ENCODE measurements at regions not wholly inside any gene's neighbourhood (a gene's known extent, or its start where the extent isn't known, plus 50 kb on each side); places are given as distances from the start of the nearest gene placed in this dataset.

- DNase-seq (ENCODE audit: low read depth): no peak
These were observed 397.2 kb downstream of the OMA1 start for GRCh38 chr1:58149271-58149812.

GRCh38 chr1:58144698-58145270 lies 401.7 kb downstream of the OMA1 start:
- no peak for DNase-seq (ENCODE audit: low read depth)

- no peak for DNase-seq (ENCODE audit: low read depth)
These were observed 402.4 kb downstream of the OMA1 start for GRCh38 chr1:58143972-58144697.

- no peak for DNase-seq (ENCODE audit: low read depth)
These were observed 410.1 kb downstream of the OMA1 start for GRCh38 chr1:58136387-58136786.

- DNase-seq (ENCODE audit: low read depth): no peak
These were observed 410.7 kb downstream of the OMA1 start for GRCh38 chr1:58135821-58136321.

GRCh38 chr1:58133562-58133961 lies 413.0 kb downstream of the OMA1 start:
- DNase-seq (ENCODE audit: low read depth): no peak

GRCh38 chr1:58123051-58123450 lies 423.5 kb downstream of the OMA1 start:
- no peak for DNase-seq (ENCODE audit: low read depth)

- DNase-seq (ENCODE audit: low read depth): no peak
These were observed 426.6 kb downstream of the OMA1 start for GRCh38 chr1:58119971-58120370.

- no peak for DNase-seq (ENCODE audit: low read depth)
These were observed 430.2 kb downstream of the OMA1 start for GRCh38 chr1:58116284-58116683.

- no peak for DNase-seq (ENCODE audit: low read depth)
These were observed 436.8 kb downstream of the OMA1 start for GRCh38 chr1:58109646-58110200.

GRCh38 chr1:58108783-58109182 lies 437.7 kb downstream of the OMA1 start:
- no peak for DNase-seq (ENCODE audit: low read depth)

GRCh38 chr1:58107943-58108342 lies 438.6 kb downstream of the OMA1 start:
- DNase-seq (ENCODE audit: low read depth): no peak

- DNase-seq (ENCODE audit: low read depth): no peak
These were observed 441.6 kb downstream of the OMA1 start for GRCh38 chr1:58104960-58105359.

- no peak for DNase-seq (ENCODE audit: low read depth)
These were observed 449.8 kb downstream of the OMA1 start for GRCh38 chr1:58096714-58097113.

- no peak for DNase-seq (ENCODE audit: low read depth)
These were observed 451.3 kb downstream of the OMA1 start for GRCh38 chr1:58095183-58095582.

- no peak for DNase-seq (ENCODE audit: low read depth)
These were observed 452.3 kb downstream of the OMA1 start for GRCh38 chr1:58094221-58094620.

- no peak for DNase-seq (ENCODE audit: low read depth)
These were observed 455.9 kb downstream of the OMA1 start for GRCh38 chr1:58090640-58091039.

GRCh38 chr1:58089898-58090534 lies 456.5 kb downstream of the OMA1 start:
- no peak for DNase-seq (ENCODE audit: low read depth)

- no peak for DNase-seq (ENCODE audit: low read depth)
These were observed 462.3 kb downstream of the OMA1 start for GRCh38 chr1:58084266-58084665.

GRCh38 chr1:58082596-58082995 lies 463.9 kb downstream of the OMA1 start:
- DNase-seq (ENCODE audit: low read depth): no peak

- no peak for DNase-seq (ENCODE audit: low read depth)
These were observed 470.3 kb downstream of the OMA1 start for GRCh38 chr1:58076258-58076657.

- DNase-seq (ENCODE audit: low read depth): no peak
These were observed 471.3 kb downstream of the OMA1 start for GRCh38 chr1:58075188-58075578.

All from myocyte (in vitro differentiated cells).